ENCODE measurements at regions not wholly inside any gene's neighbourhood (a gene's known extent, or its start where the extent isn't known, plus 50 kb on each side); places are given as distances from the start of the nearest gene placed in this dataset.

DNA sequence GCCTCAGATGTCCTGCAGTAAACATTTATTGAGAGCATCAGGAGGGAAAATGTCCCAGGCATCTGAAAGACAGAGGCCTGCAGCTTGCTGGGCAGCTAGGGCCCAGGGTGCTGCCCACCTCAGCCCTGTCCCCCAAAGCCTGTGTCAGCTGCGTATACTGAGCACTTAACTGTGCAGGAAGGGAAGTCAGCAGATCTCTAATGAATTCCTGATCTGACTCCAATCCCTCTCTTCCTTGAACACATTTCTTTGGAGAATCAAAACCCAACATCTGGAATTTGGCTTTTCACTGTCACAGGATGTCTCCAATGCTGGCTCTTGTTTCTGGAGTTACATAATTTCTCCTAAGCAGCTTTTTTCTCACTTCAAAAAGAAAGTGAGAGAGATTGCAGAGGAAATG lies 364.7 kb upstream of the NFE2L3 start:
- TF ChIP-seq, protein P1, sequence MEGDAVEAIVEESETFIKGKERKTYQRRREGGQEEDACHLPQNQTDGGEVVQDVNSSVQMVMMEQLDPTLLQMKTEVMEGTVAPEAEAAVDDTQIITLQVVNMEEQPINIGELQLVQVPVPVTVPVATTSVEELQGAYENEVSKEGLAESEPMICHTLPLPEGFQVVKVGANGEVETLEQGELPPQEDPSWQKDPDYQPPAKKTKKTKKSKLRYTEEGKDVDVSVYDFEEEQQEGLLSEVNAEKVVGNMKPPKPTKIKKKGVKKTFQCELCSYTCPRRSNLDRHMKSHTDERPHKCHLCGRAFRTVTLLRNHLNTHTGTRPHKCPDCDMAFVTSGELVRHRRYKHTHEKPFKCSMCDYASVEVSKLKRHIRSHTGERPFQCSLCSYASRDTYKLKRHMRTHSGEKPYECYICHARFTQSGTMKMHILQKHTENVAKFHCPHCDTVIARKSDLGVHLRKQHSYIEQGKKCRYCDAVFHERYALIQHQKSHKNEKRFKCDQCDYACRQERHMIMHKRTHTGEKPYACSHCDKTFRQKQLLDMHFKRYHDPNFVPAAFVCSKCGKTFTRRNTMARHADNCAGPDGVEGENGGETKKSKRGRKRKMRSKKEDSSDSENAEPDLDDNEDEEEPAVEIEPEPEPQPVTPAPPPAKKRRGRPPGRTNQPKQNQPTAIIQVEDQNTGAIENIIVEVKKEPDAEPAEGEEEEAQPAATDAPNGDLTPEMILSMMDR (conservative IDR thresholded peaks at IDR 0.05 in 1 of 2, IDR thresholded peaks at IDR 0.05 in 1 of 2; ENCODE audit: extremely low read depth in 1 of 2, insufficient read depth in 1 of 2, low read depth in 1 of 2, low read length in 2 of 2), result no peak
- TF ChIP-seq EZH2 (IDR thresholded peaks at IDR 0.05; ENCODE audit: borderline replicate concordance, low read length), result no peak
